Inflammatory macrophage (primary cell): ENCODE measurements at regions not wholly inside any gene's neighbourhood (a gene's known extent, or its start where the extent isn't known, plus 50 kb on each side); places are given as distances from the start of the nearest gene placed in this dataset.
"Not testable (repeated sequence)": the region's sequence is repeated elsewhere in the genome, so short reads cannot be mapped to it uniquely, and the experiment has no call there.

Source experiments
- DNase-seq, 2 donors: peaks; one replicate each; pipeline ENCODE4 v3.0.0-alpha.2; 2020 to 2022

DNA sequence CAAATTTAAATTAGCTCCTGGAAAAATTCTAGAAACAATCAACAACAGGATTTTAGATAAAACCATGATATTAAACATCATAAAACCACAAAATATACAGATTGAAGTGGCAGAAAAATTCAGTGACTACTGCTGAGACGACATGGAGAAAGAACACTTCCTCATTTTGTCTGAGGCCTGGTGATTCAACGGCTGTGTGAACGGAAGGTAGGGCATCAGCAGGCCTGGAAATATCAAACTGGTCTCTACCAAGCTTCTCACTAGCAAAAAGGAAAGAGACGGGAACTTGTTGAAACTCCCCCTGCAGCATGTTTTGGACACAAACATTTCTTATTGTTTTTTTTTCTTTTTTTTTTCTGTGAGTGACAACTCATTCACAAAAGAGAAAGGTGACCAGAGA lies 58.0 kb upstream of the AHI1 start:
- peak; percentile 63 to 68 for DNase-seq

DNA sequence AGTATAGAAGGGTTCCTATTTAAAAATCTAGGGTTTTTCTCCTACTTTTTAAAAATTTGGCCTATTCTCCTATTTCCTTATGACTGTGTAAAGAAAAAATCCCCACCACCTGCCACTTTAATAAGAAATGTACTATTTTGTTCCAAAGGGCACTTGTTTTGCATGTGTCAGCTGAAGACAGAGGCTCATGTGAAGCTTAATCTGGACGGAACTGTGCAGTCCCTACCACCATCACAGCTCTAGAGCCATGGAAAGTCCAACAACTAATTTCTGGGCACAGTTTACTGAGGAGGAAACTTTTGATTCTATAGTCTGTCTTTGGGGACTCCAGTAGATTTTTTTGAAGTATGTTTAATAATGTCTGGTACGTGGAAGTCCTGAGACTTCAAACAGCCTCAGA lies 60.0 kb upstream of the AHI1 start:
- DNase-seq = no peak

DNA sequence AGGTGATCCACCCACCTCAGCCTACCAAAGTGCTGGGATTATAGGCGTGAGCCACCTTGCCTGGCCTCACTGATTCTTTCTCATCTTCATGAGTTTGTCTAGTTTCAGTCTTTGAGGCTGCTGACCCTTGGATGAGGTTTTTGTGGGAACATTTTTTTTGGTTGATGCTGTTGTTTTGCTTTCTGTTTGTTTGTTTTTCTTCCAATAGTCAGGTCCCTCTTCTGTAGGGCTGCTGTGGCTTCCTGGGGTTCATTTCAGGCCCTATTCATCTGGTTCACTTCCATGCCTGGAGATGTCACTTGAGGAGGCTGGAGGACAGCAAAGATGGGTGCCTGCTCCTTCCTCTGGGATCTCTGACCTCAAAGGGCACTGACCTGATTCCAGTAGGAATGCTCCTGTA lies 68.1 kb upstream of the AHI1 start:
- DNase-seq = not testable (repeated sequence)

DNA sequence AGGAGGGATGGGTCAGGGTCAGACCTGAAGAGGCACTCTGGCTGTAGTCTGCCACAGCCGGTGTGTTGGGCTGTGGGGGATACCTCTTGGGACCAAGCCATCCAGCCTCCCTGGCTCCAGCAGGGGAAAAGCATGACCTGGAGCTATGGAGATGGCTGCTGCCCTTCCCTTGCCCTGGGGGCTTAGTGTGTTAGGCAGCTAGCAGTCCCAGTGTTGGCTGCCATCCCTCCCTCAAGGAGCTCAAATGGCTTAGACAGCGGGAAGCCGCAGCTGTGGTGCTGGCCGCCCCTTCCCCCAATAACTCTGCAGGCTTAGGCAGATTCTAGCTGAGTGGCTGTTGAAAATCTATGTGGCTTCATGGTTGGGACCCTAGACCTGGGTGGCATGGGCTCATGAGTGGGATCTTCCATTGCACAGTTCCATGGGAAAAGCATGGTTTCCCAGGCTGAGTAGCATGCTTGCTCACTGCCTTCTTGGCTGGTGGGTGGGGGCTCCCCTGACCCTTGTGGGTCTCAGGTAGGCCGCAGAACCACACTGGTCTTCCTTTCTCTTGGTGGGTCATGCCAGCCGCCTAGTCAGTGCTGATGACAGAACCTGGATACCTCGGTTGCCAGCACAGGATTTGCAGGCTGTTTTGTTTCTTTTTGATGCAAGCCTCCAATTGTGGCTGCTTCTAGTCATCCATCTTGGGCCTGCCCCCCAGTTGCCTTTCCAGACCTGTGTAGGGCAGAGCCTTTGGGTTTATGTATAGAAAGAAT lies 69.0 kb upstream of the AHI1 start:
- DNase-seq = no peak

DNA sequence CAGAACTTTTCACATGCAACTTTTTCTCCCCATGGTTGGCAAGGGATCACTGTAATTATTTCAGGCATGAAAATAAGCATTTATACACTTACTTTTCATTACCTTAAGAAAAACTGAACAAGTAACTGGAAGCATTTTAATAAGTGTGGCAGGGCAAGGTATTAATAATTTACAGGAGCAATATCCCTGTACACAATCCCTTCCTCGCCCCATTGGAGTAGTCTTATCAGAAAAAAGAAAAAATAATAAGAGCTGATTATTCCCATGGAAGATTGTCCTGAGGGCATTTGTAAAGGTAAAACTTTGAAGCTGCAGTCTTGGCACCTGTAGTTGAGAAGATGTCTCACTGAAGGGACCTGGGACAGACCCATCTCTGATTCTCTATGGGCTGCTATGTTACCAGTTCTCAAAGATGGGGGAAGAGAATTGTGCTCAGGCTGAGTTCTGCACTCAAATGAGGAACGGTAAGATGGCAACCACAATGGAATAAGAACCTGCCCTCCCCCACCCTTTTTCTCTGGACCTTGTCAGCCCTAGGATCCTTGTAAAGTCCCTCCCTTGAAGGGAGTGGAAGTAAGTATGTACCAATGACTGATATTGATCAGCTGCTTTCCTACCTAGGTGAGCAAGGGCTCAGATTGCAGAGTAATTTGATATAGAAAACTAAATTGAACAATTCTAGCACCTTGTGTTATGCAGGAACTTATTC lies 70.0 kb upstream of the AHI1 start:
- DNase-seq = no peak

DNA sequence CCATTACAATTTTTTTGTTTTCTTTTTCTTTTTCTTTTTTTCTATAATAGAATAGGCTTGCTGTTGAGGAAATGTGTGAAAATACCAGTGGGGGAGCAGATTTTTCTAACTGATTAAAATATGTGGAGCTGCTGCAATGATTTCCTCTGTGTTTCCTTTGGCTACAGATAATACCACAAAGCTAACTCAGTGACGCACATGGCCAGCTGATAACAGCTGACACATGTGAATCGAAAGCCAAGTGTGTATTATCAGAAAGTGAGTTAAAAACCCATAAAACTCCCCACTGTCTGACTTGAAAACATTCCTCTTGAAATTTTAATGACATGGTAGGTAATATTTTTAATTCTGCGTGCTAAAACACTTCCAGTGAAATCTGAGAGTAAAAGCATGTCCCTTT lies 70.8 kb upstream of the AHI1 start:
- DNase-seq = no peak

DNA sequence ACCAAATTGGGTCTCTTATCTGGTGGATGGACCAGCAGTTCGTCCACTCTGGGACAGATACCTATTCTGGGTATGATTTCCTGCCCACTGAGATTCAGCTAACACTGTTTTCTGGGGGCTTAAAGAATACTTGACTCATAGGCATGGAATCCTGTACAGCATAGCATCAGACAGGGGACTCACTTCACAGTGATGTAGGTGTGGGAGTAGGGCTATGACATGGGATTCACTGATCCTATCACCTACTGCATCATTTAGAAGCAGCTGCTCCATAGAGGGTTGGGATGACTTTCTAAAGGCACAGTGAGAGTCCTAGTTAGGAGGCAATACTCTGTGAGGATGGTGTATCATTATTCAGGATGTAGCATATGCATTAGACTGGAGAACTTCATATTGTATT lies 74.5 kb upstream of the AHI1 start:
- DNase-seq = no peak

DNA sequence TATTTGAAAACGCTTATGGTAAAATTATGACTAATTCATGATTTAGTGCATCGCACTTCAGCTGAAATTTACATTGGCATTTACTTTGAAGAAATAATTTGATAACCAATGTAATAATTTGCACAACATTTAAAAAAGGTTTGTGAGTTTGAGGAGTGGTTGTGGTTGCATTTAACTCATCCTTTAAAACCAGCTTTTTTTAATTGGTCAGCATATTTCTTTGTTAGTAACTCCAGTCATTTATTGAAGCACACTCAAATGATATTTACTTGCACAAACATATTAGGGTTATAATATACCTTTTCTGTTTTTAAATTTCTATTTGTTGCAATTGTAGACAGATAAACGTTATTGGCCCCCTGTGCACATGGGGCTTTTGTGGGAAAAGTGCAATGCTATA lies 78.1 kb upstream of the AHI1 start:
- no peak for DNase-seq

DNA sequence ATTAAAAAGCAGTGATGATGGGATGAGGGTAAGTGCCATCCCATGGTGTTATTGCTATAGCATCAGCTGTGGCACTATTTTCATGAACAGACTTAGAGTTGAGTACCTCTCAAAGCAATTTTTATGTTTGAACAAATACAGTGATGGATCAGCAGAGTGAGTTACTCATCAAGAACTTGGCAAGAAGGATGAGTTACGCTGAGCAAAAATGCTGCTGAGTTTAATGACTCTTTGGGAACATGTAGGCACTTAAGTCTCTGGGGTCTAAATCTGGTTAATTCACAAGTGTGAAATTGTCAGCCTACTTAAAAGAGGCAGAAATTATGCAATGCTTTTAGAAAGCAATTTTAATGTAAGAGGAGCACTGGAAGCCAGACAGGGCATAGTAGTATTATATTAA lies 78.5 kb upstream of the AHI1 start:
- no peak for DNase-seq

DNA sequence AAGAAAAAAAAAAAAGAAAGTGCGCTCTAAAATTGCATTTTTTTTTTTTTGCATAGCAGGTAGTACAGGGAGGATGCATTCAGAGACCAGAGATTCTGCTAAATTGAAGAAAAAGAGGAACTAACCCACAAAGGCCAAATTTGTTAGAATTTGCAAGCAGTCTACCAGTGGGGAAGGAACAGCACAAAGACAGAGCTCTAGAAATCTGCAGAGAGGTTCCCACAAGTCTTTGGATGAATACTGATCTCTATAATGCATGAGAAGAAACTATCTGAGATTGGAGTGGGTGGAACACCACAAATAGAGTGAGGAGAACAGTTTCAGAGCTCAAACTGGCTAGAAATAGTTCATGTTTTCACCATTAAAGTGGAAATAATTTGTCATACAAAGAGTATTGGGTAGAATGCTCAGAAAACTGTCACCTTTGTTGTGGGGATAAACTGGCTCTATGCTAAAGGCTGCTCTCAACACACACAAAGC lies 79.6 kb upstream of the AHI1 start:
- DNase-seq = no peak

DNA sequence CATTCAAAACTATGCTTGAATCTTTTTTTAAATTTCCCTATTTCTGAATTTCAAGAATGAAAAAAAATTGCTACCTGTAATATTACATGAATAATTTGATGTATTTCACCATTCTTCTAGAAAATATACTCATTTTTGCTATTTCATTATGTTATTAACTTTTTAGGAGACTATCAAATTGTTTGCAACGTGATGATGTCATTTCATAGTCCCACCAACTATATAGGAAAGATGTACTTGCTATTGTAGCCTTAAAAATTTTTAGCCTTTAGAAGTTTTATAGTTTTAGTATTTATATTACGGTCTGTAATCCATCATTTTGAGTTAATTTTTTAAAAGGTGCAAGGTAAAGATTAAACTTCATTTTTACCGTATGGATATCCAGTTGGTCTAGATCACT lies 81.4 kb upstream of the AHI1 start:
- DNase-seq = no peak

DNA sequence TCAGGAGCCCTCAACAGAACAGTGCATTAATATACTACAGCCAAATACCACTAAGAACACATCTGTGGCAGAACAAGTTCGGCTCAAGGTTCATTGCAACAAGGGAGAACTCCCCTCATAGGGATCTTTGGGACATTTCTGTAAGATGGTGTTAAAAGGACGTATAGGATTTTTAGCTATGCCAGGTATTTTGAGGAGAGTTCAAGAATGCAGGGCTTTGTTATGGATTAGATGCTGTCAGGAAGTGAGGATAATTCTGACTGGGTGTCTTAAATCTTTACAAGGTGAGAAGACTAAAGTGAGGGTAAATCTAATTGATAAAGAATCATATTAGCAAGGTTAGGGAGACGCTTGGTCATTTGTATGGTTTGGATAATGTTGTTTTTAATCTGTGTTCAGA lies 83.7 kb upstream of the AHI1 start:
- no peak for DNase-seq

DNA sequence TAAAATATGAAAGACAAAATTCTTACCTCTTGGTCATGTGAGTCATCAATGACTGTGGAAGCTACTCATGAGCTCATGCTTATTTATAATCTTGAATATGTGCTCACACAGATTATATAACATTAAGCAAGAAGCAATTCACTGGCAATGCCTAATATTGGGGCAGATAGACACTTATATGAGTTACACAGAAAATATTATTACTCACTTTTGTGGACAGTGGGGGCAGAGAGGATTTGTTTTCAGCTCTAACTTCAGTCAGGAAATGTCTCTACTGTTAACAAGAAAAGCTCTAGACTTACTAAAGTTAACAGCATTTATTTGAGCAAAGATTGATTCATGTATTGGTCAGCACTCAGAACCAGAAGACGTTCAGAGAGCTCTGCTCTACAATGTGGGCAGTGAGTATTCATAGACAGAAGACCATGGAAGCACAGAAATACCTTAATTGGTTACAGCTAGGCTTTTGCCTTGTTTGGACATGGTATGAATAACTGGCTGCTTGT lies 85.8 kb upstream of the AHI1 start:
- DNase-seq = no peak

DNA sequence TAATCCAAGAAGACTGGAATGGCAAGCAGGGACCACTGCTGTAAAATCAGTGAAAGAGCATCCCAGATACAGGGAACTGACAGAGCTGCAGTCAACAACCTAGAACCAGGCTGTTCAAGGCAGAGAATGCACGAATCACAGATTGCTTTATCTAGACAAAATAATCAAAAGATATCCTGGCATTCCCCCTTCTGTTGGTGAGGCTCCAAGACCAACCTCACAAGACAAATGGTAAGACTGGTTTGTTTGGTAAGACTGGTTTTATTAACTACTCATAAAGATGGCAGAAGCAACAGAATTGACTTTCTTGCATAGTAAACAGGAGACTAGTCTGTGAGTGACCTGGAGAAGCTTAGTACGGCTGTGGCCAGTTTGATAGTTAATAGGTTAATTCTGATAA lies 88.8 kb upstream of the AHI1 start:
- DNase-seq = no peak

DNA sequence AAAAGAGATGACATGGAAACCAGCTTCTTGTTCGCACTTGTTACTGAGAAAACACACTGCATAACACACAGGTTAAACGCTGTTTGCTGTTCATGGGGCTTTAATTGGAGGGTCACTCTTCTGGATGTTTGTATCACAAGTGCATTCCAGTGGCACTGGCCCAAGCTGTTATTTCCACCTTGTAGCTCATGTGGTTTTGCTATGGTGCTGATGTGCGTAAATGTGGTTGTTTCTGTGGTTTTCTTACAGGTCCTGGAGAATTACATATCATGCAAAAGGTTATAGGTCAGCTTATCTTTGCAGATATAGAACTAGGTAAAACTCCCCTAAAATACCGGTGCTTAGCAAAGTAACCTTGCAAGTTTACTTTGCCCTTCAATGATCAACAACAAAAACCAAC lies 89.3 kb upstream of the AHI1 start:
- no peak for DNase-seq

DNA sequence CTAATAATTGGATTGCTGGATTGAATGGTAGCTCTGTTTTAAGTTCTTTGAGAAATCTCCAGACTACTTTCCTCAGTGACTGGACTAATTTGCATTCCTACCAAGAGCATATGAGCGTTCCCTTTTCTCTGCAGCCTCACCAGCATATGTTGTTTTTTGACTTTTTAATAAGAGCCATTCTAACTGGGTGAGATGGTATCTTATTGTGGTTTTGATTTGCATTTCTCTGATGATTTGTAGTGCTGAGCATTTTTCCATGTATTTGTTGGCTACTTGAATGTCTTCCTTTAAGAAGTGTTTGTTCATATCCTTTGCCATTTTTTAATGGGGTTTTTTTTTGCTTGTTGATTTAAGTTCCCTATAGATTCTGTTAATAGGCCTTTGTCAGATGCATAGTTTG lies 94.7 kb upstream of the AHI1 start:
- DNase-seq = no peak

DNA sequence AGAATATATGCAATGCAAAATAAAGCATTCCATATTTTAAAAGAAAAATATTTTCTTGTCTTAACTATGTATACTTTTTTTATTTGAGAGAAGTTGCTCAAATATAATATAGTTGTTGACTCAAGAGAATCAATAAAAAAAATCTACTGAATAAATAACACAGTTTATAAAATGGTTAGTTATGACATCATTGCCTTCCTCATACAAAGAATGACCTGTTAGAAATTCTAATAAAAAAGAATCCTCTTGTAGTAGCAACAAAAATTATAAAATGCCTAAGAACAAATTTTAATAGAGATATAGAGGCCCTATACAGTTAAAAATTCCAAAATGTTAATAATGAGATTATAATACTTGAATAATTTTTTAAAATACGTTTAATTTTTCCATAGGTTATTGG lies 96.5 kb upstream of the AHI1 start:
- DNase-seq = no peak

DNA sequence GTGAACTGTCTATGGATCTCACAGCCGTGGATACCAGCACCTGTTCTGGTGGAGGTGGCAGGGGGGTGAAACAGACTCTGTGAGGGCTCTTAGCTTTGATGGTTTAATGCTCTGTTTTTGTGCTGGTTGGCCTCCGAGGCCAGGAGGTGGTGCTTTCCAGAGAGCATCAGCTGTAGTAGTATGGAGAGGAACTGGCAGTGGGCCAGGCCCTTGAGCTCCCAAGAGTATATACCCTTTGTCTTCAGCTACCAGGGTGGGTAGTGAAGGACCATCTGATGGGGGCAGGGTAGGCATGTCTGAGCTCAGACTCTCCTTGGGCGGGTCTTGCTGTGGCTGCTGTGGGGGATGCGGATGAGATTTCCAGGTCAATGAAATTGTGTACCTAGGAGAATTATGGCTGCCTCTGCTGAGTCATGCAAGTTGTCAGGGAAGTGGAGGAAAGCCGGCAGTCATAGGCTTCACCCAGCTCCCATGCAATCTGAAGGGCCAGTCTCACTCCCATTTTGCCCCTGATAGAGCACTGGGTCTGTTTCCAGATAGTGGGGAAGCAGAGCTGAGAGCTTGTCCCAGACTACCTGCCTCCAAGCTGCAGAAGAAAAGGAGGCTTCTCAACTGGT lies 102.7 kb upstream of the AHI1 start:
- no peak for DNase-seq

DNA sequence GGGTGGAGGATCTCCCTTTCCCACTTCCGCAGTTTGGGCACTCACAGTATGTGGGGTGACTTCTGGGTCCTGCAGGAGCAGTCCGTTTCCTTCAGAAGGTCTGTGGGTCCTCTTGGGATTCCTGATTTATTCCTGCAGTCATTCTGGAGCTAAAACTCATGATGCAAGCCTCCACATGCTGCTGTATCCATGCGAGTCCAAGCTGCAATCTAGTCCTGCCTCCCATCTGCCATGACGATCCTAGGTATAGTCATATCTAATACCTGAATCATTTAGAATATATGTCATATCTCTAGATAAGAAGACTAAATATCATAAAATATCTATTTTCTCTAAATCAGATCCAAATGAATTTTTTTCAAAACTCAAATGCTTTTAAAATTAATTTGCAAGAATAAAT lies 103.4 kb upstream of the AHI1 start:
- DNase-seq = no peak

DNA sequence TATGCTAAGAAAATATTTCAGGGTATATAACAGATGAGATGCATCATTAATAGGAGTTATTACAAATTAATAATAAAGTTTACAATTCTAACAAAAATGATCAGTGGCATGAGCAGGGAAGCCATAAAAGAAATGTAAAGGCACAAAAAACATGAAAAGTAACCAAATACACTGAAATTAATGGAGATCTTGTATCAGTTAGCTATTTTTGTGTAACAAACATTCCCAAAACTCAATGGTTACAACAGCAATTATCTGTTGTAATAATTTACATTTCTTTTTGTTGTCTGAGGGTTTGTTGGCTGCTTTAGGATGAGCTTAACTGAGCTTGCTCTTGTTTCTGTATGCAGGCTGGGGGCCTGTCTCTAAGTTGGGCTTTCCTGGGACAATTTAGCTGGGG lies 104.3 kb upstream of the AHI1 start:
- DNase-seq = no peak

DNA sequence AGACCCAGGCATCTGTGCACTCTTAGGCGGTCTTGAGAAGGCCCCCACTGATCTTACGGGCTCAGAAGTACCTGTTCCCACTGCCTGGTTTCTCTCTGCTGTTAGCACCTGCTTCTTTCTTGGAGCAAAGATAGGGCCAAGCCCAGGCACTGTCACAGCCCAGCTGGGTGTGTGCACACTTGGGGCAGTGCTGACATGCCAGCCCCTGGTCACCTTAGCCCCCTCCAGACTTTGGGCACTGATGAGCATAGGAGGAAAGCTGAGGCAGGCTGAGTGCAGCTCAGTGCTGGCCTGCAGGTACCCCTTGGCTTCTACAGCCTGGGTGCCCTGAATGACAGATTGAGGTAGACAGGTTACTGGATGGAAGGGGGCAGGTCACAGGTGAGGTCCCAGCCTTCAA lies 105.7 kb upstream of the AHI1 start:
- no peak for DNase-seq

DNA sequence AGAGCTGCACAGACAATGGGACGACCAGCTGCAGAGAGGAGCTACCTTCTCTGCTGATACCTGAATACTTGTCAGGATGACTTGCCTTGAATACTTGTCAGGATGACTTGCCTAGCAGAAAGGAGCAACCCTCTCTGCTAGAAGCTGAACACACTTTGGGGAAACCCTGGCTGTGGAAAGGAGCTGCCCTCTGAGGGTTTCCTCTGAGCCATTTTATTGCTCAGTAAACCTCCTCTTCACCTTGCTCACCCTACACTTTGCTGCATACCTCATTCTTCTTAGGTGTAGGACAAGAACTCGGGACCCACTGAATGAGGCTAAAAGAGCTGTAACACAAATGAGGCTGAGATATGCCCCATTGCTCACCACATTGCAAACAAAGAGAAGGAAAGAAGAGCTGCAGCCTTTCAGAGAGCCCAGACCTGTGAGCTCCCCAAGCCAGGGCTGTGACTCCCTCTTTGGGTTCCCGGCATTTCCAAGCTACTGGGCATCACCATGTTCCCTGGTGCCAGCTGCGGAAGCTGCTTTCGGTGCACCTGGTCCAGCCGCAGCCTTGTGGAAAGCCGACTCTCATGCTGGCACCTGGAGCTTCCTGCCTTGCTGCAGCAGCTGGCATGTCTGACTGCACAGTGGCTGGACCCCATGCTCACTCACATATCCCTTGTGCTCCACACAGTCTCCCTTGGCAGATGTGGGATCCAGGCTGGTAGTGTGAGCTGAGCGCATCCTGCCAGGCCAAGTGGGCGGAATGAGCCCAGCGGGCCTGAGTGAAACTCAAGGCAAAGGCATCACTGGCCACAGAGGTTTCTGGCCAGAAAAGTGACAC lies 106.7 kb upstream of the AHI1 start:
- DNase-seq = no peak

DNA sequence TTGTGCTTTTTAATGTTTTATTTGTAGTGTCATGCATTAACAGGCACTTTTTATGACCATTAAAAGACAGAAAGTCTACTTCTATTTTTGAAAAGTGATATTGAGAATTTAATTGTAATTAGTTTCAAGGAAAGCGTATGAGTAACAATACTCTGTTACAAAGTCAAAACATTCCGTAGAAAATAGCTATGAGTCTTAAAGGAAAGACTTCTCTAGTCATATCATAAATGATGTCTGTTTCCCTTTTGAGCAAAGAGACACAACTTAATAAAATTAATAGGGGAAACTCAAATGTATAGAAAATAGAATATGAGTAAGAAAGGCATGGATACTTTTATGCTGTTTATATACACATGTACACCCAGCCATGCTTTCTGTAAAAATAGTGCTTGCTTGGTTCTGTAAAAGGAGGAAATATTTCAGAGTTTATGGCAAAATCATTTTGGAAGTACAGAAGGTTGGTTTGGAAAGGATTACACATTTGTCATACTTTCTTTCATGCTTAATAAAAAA lies 107.8 kb upstream of the AHI1 start:
- no peak for DNase-seq
